Small intestine (tissue), 7 donors: ENCODE measurements at regions not wholly inside any gene's neighbourhood (a gene's known extent, or its start where the extent isn't known, plus 50 kb on each side); places are given as distances from the start of the nearest gene placed in this dataset.

ENCODE experiments used
- DNase-seq, 2 donors: peaks; one replicate each; pipeline versions ENCODE4 v3.0.0 to v3.0.0-alpha.2; 2013
- FAIRE-seq: peaks from 2 replicates; lab custom pipeline; 2012; peaks lifted over from hg19 to GRCh38; lab: Jason Lieb, UNC
- H3K27ac ChIP-seq, 3 donors: one replicate each; pipeline ENCODE4 v1.5.1; 2013; ENCODE audit warnings: low read length in 2 of 3, mild to moderate bottlenecking in 2 of 3, control low read depth in 1 of 3, inconsistent platforms in 1 of 3, low read depth in 1 of 3, moderate library complexity in 1 of 3
- H3K27me3 ChIP-seq, 3 donors: one replicate each; pipeline ENCODE4 v1.6.1; 2013; ENCODE audit warnings: low read length in 3 of 3, inconsistent platforms in 1 of 3; ENCODE audit not compliant: control insufficient read depth in 3 of 3, insufficient read depth in 3 of 3
- H3K36me3 ChIP-seq, 3 donors: one replicate each; pipeline ENCODE4 v1.6.1; 2013; ENCODE audit warnings: low read length in 3 of 3, inconsistent platforms in 1 of 3, low read depth in 1 of 3, mild to moderate bottlenecking in 1 of 3, moderate library complexity in 1 of 3; ENCODE audit not compliant: control insufficient read depth in 3 of 3, insufficient read depth in 2 of 3
- H3K4me1 ChIP-seq, 3 donors: one replicate each; pipeline ENCODE4 v1.6.1; 2013; ENCODE audit warnings: low read length in 2 of 3, inconsistent platforms in 1 of 3, low read depth in 1 of 3, mild to moderate bottlenecking in 1 of 3, moderate library complexity in 1 of 3; ENCODE audit not compliant: control insufficient read depth in 3 of 3, insufficient read depth in 2 of 3
- H3K4me3 ChIP-seq, 3 donors: one replicate each; pipeline ENCODE4 v1.5.1; 2013; ENCODE audit warnings: low read length in 3 of 3, control low read depth in 1 of 3, inconsistent platforms in 1 of 3, low read depth in 1 of 3, mild to moderate bottlenecking in 1 of 3, moderate library complexity in 1 of 3
- H3K9me3 ChIP-seq, 2 donors: one replicate each; pipeline ENCODE4 v1.6.1; 2013; ENCODE audit warnings: low read depth in 1 of 2, low read length in 1 of 2; ENCODE audit not compliant: control insufficient read depth in 2 of 2, insufficient read depth in 1 of 2
- WGBS, 3 donors: extraction: QIAGEN DNeasy Blood & Tissue Kit; methylation state at CpG; one replicate each; pipeline ENCODE4 v1.1.7; 2013; 5-methylcytosine and 5-hydroxymethylcytosine counted together
- donor health status: healthy with polysubstance abuse.
- donor health status: control.
- donor health status: control.
- donor health status: Bipolar disorder and iron deficiency.
- donor health status: healthy.

DNA sequence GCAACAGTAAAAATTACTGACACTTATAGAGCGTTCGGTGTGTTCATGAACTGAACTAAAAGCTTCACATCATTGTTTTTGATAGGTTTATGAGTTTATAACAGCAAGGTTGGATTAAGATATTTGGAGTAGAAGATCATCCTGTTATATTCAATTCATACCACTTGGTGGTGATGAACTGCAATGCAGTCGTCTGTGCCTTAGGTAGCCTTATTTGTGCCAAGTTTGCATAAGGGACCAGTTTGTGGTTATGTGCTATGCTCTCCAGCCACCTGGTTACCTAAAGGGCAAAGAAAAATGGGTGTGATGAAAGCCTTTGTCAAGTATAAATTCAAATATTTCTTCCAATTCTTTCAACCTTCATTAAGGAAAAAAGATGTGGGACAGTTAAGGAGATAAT, 150.9 kb upstream of the KCNH7 start:
- Histone ChIP-seq H3K4me1 (no peaks in the 10 kb centered on the region), H3K36me3 (no peaks in the 10 kb centered on the region), H3K27ac (no peak overlapping the region), H3K9me3 (no peaks in the 10 kb centered on the region), H3K4me3 (no peak overlapping the region), H3K27me3 (no peaks in the 10 kb centered on the region)
- DNase-seq, result peak in 1 of 2 donors; percentile 5
- FAIRE-seq, result no peak
- WGBS, 3 donors, result 38 to 66% (median 50%) methylated on average over 3 of the region's 3 CpGs

DNA sequence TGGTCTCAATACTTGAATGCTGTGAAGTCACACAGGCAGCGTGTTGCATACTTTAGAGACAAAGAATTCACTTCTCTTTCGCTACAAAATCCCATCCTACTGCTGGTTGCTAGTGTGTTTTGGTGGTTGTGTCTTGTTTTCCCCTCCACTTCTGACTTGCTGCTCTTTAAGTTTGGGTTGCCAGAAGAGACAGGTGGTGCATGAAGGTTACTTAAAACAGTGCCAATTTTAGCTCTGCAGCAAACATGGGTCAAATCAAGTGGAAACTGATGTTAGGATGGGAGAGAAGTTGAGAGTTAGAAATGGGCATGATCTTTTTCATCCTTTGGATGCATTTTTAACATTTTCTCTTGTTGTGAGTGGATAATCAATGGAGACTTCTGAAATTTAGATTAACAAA, 136.2 kb upstream of the KCNH7 start:
- DNase-seq, result no peak
- H3K27ac ChIP-seq, result no peak overlapping the region

DNA sequence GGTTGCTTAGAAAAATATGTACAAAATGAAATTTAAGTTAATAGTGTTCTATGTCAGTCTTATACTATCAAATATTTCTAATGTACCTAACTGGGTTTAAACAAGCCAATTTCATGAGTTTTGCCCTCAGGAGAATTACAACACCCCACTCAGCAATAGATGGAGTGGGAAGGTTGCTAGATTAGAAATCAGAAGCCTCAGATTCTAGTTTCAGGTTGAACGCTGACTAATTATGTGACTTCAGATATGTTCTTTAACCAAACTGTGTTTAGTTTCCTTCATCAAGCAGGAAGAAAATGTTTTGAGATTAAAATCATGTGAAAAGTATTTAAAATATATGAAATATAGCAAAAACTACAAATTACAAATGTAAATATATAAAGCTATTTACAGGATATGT, 133.8 kb upstream of the KCNH7 start:
- no peak overlapping the region for H3K27ac ChIP-seq
- no peaks in the 10 kb centered on the region for H3K36me3 ChIP-seq
- H3K9me3 ChIP-seq, result no peaks in the 10 kb centered on the region
- H3K4me1 ChIP-seq, result no peaks in the 10 kb centered on the region
- H3K27me3 ChIP-seq, result no peaks in the 10 kb centered on the region
- WGBS, 3 donors, result 71 to 75% (median 72%) methylated on average over 1 of the region's 1 CpG
- no peak overlapping the region for H3K4me3 ChIP-seq
- DNase-seq (no peak), FAIRE-seq (peak; percentile 44)

More for the DNA sequence above, 136.2 kb upstream of the KCNH7 start:
- Histone ChIP-seq H3K4me1 (no peaks in the 10 kb centered on the region), H3K27me3 (no peaks in the 10 kb centered on the region), H3K4me3 (no peak overlapping the region), H3K9me3 (no peaks in the 10 kb centered on the region), H3K36me3 (no peaks in the 10 kb centered on the region)
- no peak for FAIRE-seq
- 66 to 84% (median 71%) methylated on average over 2 of the region's 2 CpGs for WGBS, 3 donors

DNA sequence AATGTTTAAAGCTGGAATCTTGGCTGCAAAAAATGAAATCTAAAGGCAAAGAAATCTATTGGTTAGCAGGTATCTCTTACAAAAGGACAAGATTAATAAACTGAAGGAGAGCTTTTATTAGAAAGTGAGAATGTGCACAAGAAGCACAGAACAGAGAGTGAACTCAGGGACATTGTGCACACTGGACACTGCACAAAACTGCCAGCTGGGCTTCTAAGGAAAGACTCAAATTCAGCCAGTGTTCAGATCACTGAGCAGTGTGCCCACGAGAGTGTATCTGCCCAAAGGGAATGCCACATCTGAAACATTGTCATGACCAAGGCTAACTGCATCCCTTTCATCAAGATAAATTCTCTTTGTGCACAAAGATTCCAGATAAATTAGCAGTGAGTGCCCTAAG, 129.7 kb upstream of the KCNH7 start:
- H3K36me3 ChIP-seq, result no peaks in the 10 kb centered on the region
- H3K27me3 ChIP-seq, result no peaks in the 10 kb centered on the region
- DNase-seq (no peak), FAIRE-seq (no peak)
- H3K4me3 ChIP-seq, result no peak overlapping the region
- H3K9me3 ChIP-seq, result no peaks in the 10 kb centered on the region
- 0 to 4% (median 0%) methylated on average over 1 of the region's 1 CpG for WGBS, 3 donors
- no peak overlapping the region for H3K27ac ChIP-seq
- peaks cover 0 to 3% (median 0%) of the 10 kb centered on the region in 3 donors for H3K4me1 ChIP-seq

DNA sequence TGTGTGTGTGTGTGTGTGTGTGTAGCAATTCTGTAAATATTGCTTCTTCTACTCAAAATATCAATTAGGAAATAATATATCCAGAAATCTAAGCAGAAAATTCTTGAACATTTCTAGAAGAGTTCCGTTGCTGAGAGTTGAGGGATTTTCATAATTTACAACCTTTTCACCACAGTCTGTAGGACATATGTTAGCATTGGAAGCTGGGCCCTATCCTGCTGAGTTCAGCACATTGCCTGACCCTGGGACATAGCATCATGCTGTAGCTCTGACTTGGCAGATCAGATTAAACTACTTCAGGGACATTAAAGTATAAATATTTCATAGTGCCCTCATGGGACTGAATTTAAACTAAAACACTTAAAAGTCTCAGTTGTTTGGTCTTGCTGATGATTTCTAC, 129.2 kb upstream of the KCNH7 start:
- Histone ChIP-seq H3K4me1 (peaks cover 0 to 3% (median 0%) of the 10 kb centered on the region in 3 donors), H3K36me3 (no peaks in the 10 kb centered on the region), H3K4me3 (no peak overlapping the region), H3K9me3 (no peaks in the 10 kb centered on the region), H3K27ac (no peak overlapping the region), H3K27me3 (no peaks in the 10 kb centered on the region)
- DNase-seq (no peak), FAIRE-seq (no peak)
- 41 to 87% (median 74%) methylated on average over 1 of the region's 1 CpG for WGBS, 3 donors

DNA sequence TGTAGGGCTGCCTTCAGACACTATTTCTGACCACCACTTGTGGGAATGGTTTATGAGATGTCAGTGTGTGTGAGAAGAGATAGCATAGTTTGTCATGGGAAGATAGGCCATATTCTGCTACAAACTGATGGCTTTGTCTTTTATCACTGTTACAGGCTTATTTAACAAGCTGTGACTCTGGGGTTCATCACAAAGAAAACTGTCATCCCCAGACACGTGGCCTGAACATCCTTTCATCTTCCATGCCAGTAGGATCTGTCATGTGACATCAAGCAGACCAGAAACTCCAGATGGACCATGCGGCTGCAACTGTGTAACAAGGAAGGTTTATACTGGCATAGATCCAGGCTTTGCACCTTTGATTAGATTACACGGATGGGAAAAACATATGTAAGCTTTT, 128.6 kb upstream of the KCNH7 start:
- Histone ChIP-seq H3K9me3 (no peaks in the 10 kb centered on the region), H3K4me3 (no peak overlapping the region), H3K27me3 (no peaks in the 10 kb centered on the region), H3K36me3 (no peaks in the 10 kb centered on the region), H3K27ac (no peak overlapping the region), H3K4me1 (peaks cover 0 to 3% (median 0%) of the 10 kb centered on the region in 3 donors)
- 15 to 25% (median 21%) methylated on average over 3 of the region's 3 CpGs for WGBS, 3 donors
- peak in 1 of 2 donors; percentile 3 for DNase-seq
- no peak for FAIRE-seq

DNA sequence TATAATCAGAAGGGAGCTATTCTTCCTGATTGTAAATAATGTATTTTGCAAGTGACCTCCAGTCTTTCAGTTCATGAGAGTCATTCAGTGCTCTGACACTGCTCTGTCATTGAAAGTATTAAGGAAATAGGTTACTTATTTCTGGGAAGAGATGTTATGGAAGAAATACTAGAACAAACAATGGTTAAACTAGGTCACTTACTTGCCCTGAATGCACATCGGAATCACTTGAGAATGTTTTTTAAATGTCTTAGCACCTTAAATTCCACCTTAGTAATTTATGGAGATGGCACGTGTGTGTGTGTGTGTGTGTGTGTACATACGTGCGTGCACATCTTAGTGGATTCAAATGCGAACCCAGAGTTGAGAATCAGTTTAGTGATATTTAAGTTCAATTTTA, 126.6 kb upstream of the KCNH7 start:
- Histone ChIP-seq H3K36me3 (no peaks in the 10 kb centered on the region), H3K4me3 (no peak overlapping the region), H3K27me3 (no peaks in the 10 kb centered on the region), H3K4me1 (peaks cover 0 to 3% (median 0%) of the 10 kb centered on the region in 3 donors), H3K27ac (no peak overlapping the region), H3K9me3 (no peaks in the 10 kb centered on the region)
- 68 to 69% (median 68%) methylated on average over 5 of the region's 5 CpGs for WGBS, 3 donors
- no peak for FAIRE-seq
- peak in 1 of 2 donors; percentile 29 for DNase-seq

DNA sequence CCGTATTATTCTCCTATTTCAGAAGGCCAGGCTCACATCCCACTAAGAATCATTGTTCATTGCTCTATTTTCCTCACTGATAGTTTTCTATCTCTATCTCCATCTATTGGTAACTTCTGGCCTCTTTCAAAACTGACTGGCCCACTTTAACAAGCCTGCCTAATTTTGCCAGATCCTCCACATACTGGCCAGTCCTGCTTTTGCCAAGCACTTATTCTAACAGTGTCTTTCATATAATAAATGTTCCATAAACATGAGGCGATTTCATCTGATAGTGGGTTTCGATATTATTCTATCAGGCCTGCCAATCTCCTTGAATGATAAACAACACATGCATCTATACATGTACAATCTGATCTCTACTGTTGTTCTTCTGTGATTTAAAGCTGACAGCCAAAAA, 125.9 kb upstream of the KCNH7 start:
- no peak overlapping the region for H3K4me3 ChIP-seq
- no peaks in the 10 kb centered on the region for H3K36me3 ChIP-seq
- WGBS, 3 donors, result 72 to 83% (median 81%) methylated on average over 3 of the region's 3 CpGs
- FAIRE-seq (no peak), DNase-seq (no peak)
- H3K27me3 ChIP-seq, result no peaks in the 10 kb centered on the region
- no peak overlapping the region for H3K27ac ChIP-seq
- H3K9me3 ChIP-seq, result no peaks in the 10 kb centered on the region
- peaks cover 0 to 3% (median 0%) of the 10 kb centered on the region in 3 donors for H3K4me1 ChIP-seq

DNA sequence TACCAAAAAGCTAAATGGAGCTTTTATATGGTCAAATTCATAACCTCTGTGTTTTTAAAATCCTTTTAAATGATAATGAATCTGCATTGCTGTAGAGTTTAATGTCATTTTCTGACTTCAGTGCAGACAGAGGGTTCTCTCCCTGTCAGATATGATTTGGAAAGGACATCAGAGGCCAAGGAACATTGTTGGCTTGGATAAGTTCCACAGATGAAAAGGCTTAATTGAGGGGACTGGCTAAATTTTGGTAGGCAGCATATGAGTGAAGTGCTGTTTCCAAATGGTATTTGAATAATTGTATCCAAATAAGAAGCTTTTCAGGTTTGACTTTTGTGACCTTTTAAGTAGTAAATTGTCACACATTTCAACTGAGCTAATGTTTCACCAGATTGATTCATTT, 124.6 kb upstream of the KCNH7 start:
- Histone ChIP-seq H3K27me3 (no peaks in the 10 kb centered on the region), H3K4me3 (no peak overlapping the region), H3K36me3 (no peaks in the 10 kb centered on the region), H3K27ac (no peak overlapping the region), H3K9me3 (no peaks in the 10 kb centered on the region), H3K4me1 (peaks cover 0 to 3% (median 0%) of the 10 kb centered on the region in 3 donors)
- FAIRE-seq (no peak), DNase-seq (peak in 1 of 2 donors; percentile 9)
